HCT116 (cell line): ENCODE measurements at regions not wholly inside any gene's neighbourhood (a gene's known extent, or its start where the extent isn't known, plus 50 kb on each side); places are given as distances from the start of the nearest gene placed in this dataset.

Experiments
- ATAC-seq: fragments of 200-7000 bp; cut with Tn5 transposase; 2 replicates; pipeline ENCODE4 v1.9.1; 2020; ENCODE audit warnings: mild to moderate bottlenecking, moderate library complexity
- BruUV-seq: library from RNA; stranded (reverse); fragments of 400-500 nt; replicated peaks from 2 replicates; lab custom pipeline; 2021; lab: Mats Ljungman, UMichigan
- CTCF ChIA-PET: fragments of 300-600 bp; sonication (Branson Sonifier 250); formaldehyde crosslinking; loops from one replicate; lab custom pipeline; 2021; ENCODE audit warnings: antibody characterized with exemption; lab: Charles Lee
- POLR2A ChIA-PET: fragments of 300-600, 350-600 bp; sonication (Branson Sonifier 250); formaldehyde crosslinking; loops from one replicate; lab custom pipeline; 2021; ENCODE audit warnings: antibody characterized with exemption; lab: Charles Lee
- RAD21 ChIA-PET, 2 experiments: fragments of 300-600 bp; sonication (Branson Sonifier 250); formaldehyde crosslinking; loops; one replicate each; lab custom pipeline; 2023; ENCODE audit warnings: low total read pairs in 2 of 2; ENCODE audit not compliant: uncharacterized antibody in 2 of 2, unreplicated experiment in 2 of 2, low non-redundant PET in 1 of 2; lab: Charles Lee
- DNase-seq: peaks from one replicate; pipeline ENCODE4 v3.0.0-alpha.2; 2010; ENCODE audit warnings: low read depth, low spot score
- H2AFZ ChIP-seq: fragments of 200-600 bp; shearing (Covaris generic), sonication (generic); 2 replicates; pipeline ENCODE4 v1.6.1; 2017; ENCODE audit warnings: low read depth, mixed run types, mixed read lengths, antibody characterized with exemption, low read length; ENCODE audit not compliant: poor library complexity, severe bottlenecking
- H3K27ac ChIP-seq: 2 replicates; pipeline ENCODE4 v1.5.1; 2012; ENCODE audit warnings: low read depth, low read length
- H3K27me3 ChIP-seq: fragments of 200-600 bp; sonication (generic); 2 replicates; pipeline ENCODE4 v1.6.1; 2016; ENCODE audit warnings: mixed run types, low read length, mixed read lengths; ENCODE audit not compliant: insufficient read depth
- H3K36me3 ChIP-seq, 2 experiments: fragments of 200-500 bp in 1 of 2; fragments of 200-600 bp in 1 of 2; sonication (Bioruptor generic) in 1 of 2; sonication (generic) in 1 of 2; 2 replicates each; pipeline versions ENCODE4 v1.5.1 to v1.6.1; 2014 to 2016; ENCODE audit warnings: low read length in 2 of 2, inconsistent platforms in 1 of 2, mixed read lengths in 1 of 2, mixed run types in 1 of 2; ENCODE audit not compliant: insufficient read depth in 2 of 2, control insufficient read depth in 1 of 2
- H3K4me1 ChIP-seq, 2 experiments: fragments of 200-600 bp in 1 of 2; sonication (generic) in 1 of 2; 2 replicates each; pipeline versions ENCODE4 v1.5.1 to v1.6.1; 2012 to 2017; ENCODE audit warnings: low read length in 2 of 2, inconsistent platforms in 1 of 2, mild to moderate bottlenecking in 1 of 2, mixed read lengths in 1 of 2, mixed run types in 1 of 2, moderate library complexity in 1 of 2; ENCODE audit not compliant: insufficient read depth in 2 of 2, control insufficient read depth in 1 of 2
- H3K4me2 ChIP-seq: fragments of 200-600 bp; sonication (generic); 2 replicates; pipeline ENCODE4 v1.6.1; 2017; ENCODE audit warnings: mixed run types, low read length, mixed read lengths
- H3K4me3 ChIP-seq, 2 experiments: fragments of 200-600 bp in 1 of 2; sonication (generic) in 1 of 2; replicated peaks in 1 of 2; 2 replicates each; pipeline ENCODE4 v1.5.1; 2011 to 2016; ENCODE audit warnings: low read length in 2 of 2, control low read depth in 1 of 2, low read depth in 1 of 2, mild to moderate bottlenecking in 1 of 2, mixed read lengths in 1 of 2, mixed run types in 1 of 2
- H3K79me2 ChIP-seq: fragments of 200-600 bp; sonication (generic); 2 replicates; pipeline ENCODE4 v1.6.1; 2017; ENCODE audit warnings: mild to moderate bottlenecking, mixed run types, low read length, moderate library complexity, mixed read lengths; ENCODE audit not compliant: insufficient read depth
- H3K9ac ChIP-seq: fragments of 200-600 bp; sonication (generic); 2 replicates; pipeline ENCODE4 v1.6.1; 2016; ENCODE audit warnings: low read length, mixed read lengths
- H3K9me2 ChIP-seq: fragments of 200-600 bp; sonication (generic), shearing (Covaris generic); 2 replicates; pipeline ENCODE4 v1.6.1; 2017; ENCODE audit warnings: mixed run types, mild to moderate bottlenecking, moderate library complexity; ENCODE audit not compliant: insufficient read depth
- H3K9me3 ChIP-seq, 2 experiments: fragments of 200-500 bp in 1 of 2; fragments of 200-600 bp in 1 of 2; sonication (Bioruptor generic) in 1 of 2; sonication (generic) in 1 of 2; 2 replicates each; pipeline ENCODE4 v1.6.1; 2014 to 2017; ENCODE audit warnings: low read length in 2 of 2, mixed read lengths in 2 of 2, inconsistent platforms in 1 of 2, low read depth in 1 of 2, mild to moderate bottlenecking in 1 of 2, mixed run types in 1 of 2, moderate library complexity in 1 of 2; ENCODE audit not compliant: control insufficient read depth in 1 of 2, insufficient read depth in 1 of 2
- H4K20me1 ChIP-seq: fragments of 200-600 bp; sonication (generic), shearing (Covaris generic); 2 replicates; pipeline ENCODE4 v1.6.1; 2017; ENCODE audit warnings: mixed run types, mild to moderate bottlenecking, moderate library complexity; ENCODE audit not compliant: insufficient read depth
- CTCF ChIP-seq, 3 experiments: fragments of 200-600 bp in 1 of 3; sonication (generic) in 1 of 3; IDR thresholded peaks in 2 of 3; conservative IDR thresholded peaks in 1 of 3; 2 replicates each; pipeline ENCODE4 v1.5.1; 2012 to 2017; ENCODE audit warnings: low read depth in 2 of 3, low read length in 2 of 3, antibody characterized with exemption in 1 of 3, borderline replicate concordance in 1 of 3, control low read depth in 1 of 3, mild to moderate bottlenecking in 1 of 3, mixed read lengths in 1 of 3, mixed run types in 1 of 3, moderate library complexity in 1 of 3; ENCODE audit not compliant: insufficient read depth in 1 of 3
- EGR1 ChIP-seq: IDR thresholded peaks from 2 replicates; pipeline ENCODE4 v1.6.1; 2012; ENCODE audit warnings: low read depth
- ELF1 ChIP-seq: IDR thresholded peaks from 2 replicates; pipeline ENCODE4 v1.6.1; 2012; ENCODE audit warnings: low read depth, borderline replicate concordance
- JUND ChIP-seq: IDR thresholded peaks from 2 replicates; pipeline ENCODE4 v1.6.1; 2012
- MAX ChIP-seq: IDR thresholded peaks from 2 replicates; pipeline ENCODE4 v1.6.1; 2012
- SIN3A ChIP-seq: IDR thresholded peaks from 2 replicates; pipeline ENCODE4 v1.6.1; 2012; ENCODE audit warnings: low read depth
- YY1 ChIP-seq: IDR thresholded peaks from 2 replicates; pipeline ENCODE4 v1.6.1; 2011; ENCODE audit warnings: low read length, low read depth, moderate library complexity, mild to moderate bottlenecking; ENCODE audit not compliant: insufficient replicate concordance; ENCODE audit errors: extremely low read depth
- ZFX ChIP-seq: fragments of 450-650 bp; IDR thresholded peaks from 2 replicates; pipeline ENCODE4 v1.6.1; 2017
- intact Hi-C: fragments of 100-400 bp; cut with micrococcal nuclease; formaldehyde crosslinking; loops from 2 replicates; pipeline ENCODE4 v1.10.0; 2022
- TF ChIP-seq, protein P1 (sequence below): IDR thresholded peaks from 2 replicates; pipeline ENCODE4 v1.6.1; 2011; ENCODE audit warnings: mild to moderate bottlenecking, low read length, moderate library complexity; ENCODE audit not compliant: insufficient replicate concordance; ENCODE audit errors: extremely low read depth

- H3K9ac ChIP-seq, result no peak overlapping the region
- intact Hi-C loops, result no loop called here
- no peaks in the 10 kb centered on the region for H3K9me3 ChIP-seq
- H3K27ac ChIP-seq, result no peak overlapping the region
- H3K4me1 ChIP-seq, result no peaks in the 10 kb centered on the region
- H3K27me3 ChIP-seq, result peaks cover 53% of the 10 kb centered on the region
- TF ChIP-seq SIN3A (no peak), CTCF (IDR thresholded peaks at IDR 0.05 in 2 of 3, conservative IDR thresholded peaks at IDR 0.05 in 1 of 3; ENCODE audit: borderline replicate concordance in 1 of 3, insufficient read depth in 1 of 3, low read depth in 2 of 3, low read length in 2 of 3) (no peak), MAX (no peak), EGR1 (no peak), ZFX (no peak), ELF1 (no peak), YY1 (no peak), JUND (no peak)
- TF ChIP-seq, protein P1, sequence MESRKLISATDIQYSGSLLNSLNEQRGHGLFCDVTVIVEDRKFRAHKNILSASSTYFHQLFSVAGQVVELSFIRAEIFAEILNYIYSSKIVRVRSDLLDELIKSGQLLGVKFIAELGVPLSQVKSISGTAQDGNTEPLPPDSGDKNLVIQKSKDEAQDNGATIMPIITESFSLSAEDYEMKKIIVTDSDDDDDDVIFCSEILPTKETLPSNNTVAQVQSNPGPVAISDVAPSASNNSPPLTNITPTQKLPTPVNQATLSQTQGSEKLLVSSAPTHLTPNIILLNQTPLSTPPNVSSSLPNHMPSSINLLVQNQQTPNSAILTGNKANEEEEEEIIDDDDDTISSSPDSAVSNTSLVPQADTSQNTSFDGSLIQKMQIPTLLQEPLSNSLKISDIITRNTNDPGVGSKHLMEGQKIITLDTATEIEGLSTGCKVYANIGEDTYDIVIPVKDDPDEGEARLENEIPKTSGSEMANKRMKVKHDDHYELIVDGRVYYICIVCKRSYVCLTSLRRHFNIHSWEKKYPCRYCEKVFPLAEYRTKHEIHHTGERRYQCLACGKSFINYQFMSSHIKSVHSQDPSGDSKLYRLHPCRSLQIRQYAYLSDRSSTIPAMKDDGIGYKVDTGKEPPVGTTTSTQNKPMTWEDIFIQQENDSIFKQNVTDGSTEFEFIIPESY, result no peak
- DNase-seq (no peak), ATAC-seq (no peak)
- ChIA-PET POLR2A (no interaction called here), RAD21 (no interaction called here), CTCF (no interaction called here)
- no peaks in the 10 kb centered on the region for H3K79me2 ChIP-seq
- no peak overlapping the region for H3K4me2 ChIP-seq
- no peak overlapping the region for H3K4me3 ChIP-seq
- no TSS peak for BruUV-seq
- no peaks in the 10 kb centered on the region for H3K9me2 ChIP-seq
- no peak overlapping the region for H2AFZ ChIP-seq
- H4K20me1 ChIP-seq, result no peaks in the 10 kb centered on the region
- H3K36me3 ChIP-seq, result no peaks in the 10 kb centered on the region
Observed at GRCh38 chr17:5943232-5943631, 126.9 kb upstream of the WSCD1 start.
